ENCODE measurements at regions not wholly inside any gene's neighbourhood (a gene's known extent, or its start where the extent isn't known, plus 50 kb on each side); places are given as distances from the start of the nearest gene placed in this dataset.

- H3K4me2 ChIP-seq = no peak overlapping the region
- no peak overlapping the region for H3K27ac ChIP-seq (ENCODE audit: low read depth)
- 0 out of 2 replicates have a peak, but pooled peaks cover 3% of the 10 kb centered on the region for H3K36me3 ChIP-seq (ENCODE audit: insufficient read depth)
- Mint-ChIP-seq H3K4me1 (peaks cover 3% of the 10 kb centered on the region; the same call in 2 of the 3 replicates), H3K4me3 (no peak overlapping the region), H3K27me3 (ENCODE audit: insufficient read depth, low read depth, poor library complexity) (peaks cover 3% of the 10 kb centered on the region), H3K9me3 (peaks cover 3% of the 10 kb centered on the region; the same call in 1 of the 3 replicates), H3K36me3 (ENCODE audit: low read depth) (no peaks in the 10 kb centered on the region), H3K27ac (no peak overlapping the region)
- no peak overlapping the region for H3K4me3 ChIP-seq
- ATAC-seq = no peak
- H3K9me2 ChIP-seq (ENCODE audit: insufficient read depth) = no peaks in the 10 kb centered on the region
- H3K4me1 ChIP-seq (ENCODE audit: insufficient read depth) = no peaks in the 10 kb centered on the region
- H2AFZ ChIP-seq = no peak overlapping the region
- TF ChIP-seq, protein P1, sequence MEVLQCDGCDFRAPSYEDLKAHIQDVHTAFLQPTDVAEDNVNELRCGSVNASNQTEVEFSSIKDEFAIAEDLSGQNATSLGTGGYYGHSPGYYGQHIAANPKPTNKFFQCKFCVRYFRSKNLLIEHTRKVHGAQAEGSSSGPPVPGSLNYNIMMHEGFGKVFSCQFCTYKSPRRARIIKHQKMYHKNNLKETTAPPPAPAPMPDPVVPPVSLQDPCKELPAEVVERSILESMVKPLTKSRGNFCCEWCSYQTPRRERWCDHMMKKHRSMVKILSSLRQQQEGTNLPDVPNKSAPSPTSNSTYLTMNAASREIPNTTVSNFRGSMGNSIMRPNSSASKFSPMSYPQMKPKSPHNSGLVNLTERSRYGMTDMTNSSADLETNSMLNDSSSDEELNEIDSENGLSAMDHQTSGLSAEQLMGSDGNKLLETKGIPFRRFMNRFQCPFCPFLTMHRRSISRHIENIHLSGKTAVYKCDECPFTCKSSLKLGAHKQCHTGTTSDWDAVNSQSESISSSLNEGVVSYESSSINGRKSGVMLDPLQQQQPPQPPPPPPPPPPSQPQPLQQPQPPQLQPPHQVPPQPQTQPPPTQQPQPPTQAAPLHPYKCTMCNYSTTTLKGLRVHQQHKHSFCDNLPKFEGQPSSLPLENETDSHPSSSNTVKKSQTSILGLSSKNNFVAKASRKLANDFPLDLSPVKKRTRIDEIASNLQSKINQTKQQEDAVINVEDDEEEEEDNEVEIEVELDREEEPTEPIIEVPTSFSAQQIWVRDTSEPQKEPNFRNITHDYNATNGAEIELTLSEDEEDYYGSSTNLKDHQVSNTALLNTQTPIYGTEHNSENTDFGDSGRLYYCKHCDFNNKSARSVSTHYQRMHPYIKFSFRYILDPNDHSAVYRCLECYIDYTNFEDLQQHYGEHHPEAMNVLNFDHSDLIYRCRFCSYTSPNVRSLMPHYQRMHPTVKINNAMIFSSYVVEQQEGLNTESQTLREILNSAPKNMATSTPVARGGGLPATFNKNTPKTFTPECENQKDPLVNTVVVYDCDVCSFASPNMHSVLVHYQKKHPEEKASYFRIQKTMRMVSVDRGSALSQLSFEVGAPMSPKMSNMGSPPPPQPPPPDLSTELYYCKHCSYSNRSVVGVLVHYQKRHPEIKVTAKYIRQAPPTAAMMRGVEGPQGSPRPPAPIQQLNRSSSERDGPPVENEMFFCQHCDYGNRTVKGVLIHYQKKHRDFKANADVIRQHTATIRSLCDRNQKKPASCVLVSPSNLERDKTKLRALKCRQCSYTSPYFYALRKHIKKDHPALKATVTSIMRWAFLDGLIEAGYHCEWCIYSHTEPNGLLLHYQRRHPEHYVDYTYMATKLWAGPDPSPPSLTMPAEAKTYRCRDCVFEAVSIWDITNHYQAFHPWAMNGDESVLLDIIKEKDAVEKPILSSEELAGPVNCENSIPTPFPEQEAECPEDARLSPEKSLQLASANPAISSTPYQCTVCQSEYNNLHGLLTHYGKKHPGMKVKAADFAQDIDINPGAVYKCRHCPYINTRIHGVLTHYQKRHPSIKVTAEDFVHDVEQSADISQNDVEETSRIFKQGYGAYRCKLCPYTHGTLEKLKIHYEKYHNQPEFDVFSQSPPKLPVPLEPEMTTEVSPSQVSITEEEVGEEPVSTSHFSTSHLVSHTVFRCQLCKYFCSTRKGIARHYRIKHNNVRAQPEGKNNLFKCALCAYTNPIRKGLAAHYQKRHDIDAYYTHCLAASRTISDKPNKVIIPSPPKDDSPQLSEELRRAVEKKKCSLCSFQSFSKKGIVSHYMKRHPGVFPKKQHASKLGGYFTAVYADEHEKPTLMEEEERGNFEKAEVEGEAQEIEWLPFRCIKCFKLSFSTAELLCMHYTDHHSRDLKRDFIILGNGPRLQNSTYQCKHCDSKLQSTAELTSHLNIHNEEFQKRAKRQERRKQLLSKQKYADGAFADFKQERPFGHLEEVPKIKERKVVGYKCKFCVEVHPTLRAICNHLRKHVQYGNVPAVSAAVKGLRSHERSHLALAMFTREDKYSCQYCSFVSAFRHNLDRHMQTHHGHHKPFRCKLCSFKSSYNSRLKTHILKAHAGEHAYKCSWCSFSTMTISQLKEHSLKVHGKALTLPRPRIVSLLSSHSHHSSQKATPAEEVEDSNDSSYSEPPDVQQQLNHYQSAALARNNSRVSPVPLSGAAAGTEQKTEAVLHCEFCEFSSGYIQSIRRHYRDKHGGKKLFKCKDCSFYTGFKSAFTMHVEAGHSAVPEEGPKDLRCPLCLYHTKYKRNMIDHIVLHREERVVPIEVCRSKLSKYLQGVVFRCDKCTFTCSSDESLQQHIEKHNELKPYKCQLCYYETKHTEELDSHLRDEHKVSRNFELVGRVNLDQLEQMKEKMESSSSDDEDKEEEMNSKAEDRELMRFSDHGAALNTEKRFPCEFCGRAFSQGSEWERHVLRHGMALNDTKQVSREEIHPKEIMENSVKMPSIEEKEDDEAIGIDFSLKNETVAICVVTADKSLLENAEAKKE (CRISPR knock-in tag; IDR thresholded peaks at IDR 0.05) = no peak
- no peak for TF ChIP-seq ZNF114 (CRISPR knock-in tag; IDR thresholded peaks at IDR 0.05)
- no peak for TF ChIP-seq NANOG (IDR thresholded peaks at IDR 0.05; ENCODE audit: borderline replicate concordance)
- TF ChIP-seq EZH2phosphoT487 (IDR thresholded peaks at IDR 0.05; ENCODE audit: unreplicated experiment) = no peak
- no peak for TF ChIP-seq POLR2AphosphoS5 (IDR thresholded peaks at IDR 0.05; ENCODE audit: low read depth)
- TF ChIP-seq ZNF331 (CRISPR knock-in tag; IDR thresholded peaks at IDR 0.05; ENCODE audit: low read depth) = no peak
- TF ChIP-seq, protein P2, sequence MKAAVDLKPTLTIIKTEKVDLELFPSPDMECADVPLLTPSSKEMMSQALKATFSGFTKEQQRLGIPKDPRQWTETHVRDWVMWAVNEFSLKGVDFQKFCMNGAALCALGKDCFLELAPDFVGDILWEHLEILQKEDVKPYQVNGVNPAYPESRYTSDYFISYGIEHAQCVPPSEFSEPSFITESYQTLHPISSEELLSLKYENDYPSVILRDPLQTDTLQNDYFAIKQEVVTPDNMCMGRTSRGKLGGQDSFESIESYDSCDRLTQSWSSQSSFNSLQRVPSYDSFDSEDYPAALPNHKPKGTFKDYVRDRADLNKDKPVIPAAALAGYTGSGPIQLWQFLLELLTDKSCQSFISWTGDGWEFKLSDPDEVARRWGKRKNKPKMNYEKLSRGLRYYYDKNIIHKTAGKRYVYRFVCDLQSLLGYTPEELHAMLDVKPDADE (IDR thresholded peaks at IDR 0.05) = no peak
- TF ChIP-seq CREB1 (CRISPR knock-in tag; IDR thresholded peaks at IDR 0.05; ENCODE audit: low read depth) = no peak
- no peak for TF ChIP-seq STAT1 (IDR thresholded peaks at IDR 0.05; ENCODE audit: unreplicated experiment)
- TF ChIP-seq, protein P3, sequence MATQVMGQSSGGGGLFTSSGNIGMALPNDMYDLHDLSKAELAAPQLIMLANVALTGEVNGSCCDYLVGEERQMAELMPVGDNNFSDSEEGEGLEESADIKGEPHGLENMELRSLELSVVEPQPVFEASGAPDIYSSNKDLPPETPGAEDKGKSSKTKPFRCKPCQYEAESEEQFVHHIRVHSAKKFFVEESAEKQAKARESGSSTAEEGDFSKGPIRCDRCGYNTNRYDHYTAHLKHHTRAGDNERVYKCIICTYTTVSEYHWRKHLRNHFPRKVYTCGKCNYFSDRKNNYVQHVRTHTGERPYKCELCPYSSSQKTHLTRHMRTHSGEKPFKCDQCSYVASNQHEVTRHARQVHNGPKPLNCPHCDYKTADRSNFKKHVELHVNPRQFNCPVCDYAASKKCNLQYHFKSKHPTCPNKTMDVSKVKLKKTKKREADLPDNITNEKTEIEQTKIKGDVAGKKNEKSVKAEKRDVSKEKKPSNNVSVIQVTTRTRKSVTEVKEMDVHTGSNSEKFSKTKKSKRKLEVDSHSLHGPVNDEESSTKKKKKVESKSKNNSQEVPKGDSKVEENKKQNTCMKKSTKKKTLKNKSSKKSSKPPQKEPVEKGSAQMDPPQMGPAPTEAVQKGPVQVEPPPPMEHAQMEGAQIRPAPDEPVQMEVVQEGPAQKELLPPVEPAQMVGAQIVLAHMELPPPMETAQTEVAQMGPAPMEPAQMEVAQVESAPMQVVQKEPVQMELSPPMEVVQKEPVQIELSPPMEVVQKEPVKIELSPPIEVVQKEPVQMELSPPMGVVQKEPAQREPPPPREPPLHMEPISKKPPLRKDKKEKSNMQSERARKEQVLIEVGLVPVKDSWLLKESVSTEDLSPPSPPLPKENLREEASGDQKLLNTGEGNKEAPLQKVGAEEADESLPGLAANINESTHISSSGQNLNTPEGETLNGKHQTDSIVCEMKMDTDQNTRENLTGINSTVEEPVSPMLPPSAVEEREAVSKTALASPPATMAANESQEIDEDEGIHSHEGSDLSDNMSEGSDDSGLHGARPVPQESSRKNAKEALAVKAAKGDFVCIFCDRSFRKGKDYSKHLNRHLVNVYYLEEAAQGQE (IDR thresholded peaks at IDR 0.05; ENCODE audit: unreplicated experiment) = no peak
- TF ChIP-seq JUNB (IDR thresholded peaks at IDR 0.05; ENCODE audit: unreplicated experiment) = no peak
- TF ChIP-seq EZH2 (IDR thresholded peaks at IDR 0.05; ENCODE audit: low read depth, unreplicated experiment) = no peak
- no peaks in the 10 kb centered on the region for H3F3A ChIP-seq (replicated peaks; ENCODE audit: low read depth)
- no peaks in the 10 kb centered on the region for H4K20me1 ChIP-seq (replicated peaks; ENCODE audit: insufficient read depth)
- H3K79me2 ChIP-seq (replicated peaks; ENCODE audit: insufficient read depth) = no peaks in the 10 kb centered on the region
- no peak for DNase-seq (ENCODE audit: low spot score)
- H3K27me3 ChIP-seq (ENCODE audit: insufficient read depth) = no peaks in the 10 kb centered on the region
Observed at GRCh38 chr5:3175416-3175815, 420.2 kb upstream of the IRX1 start.
